ENCODE measurements at regions not wholly inside any gene's neighbourhood (a gene's known extent, or its start where the extent isn't known, plus 50 kb on each side); places are given as distances from the start of the nearest gene placed in this dataset.

GRCh38 chr4:29653221-29653620 is 1066.9 kb upstream of the PCDH7 start:
- TF ChIP-seq REST (IDR thresholded peaks at IDR 0.05; ENCODE audit: insufficient read depth in 1 of 2, low read depth in 2 of 2, low read length in 2 of 2) (no peak), POLR2AphosphoS5 (IDR thresholded peaks at IDR 0.05; ENCODE audit: low read depth, low read length) (no peak), TAF1 (IDR thresholded peaks at IDR 0.05; ENCODE audit: borderline replicate concordance, insufficient read depth, low read length) (no peak), FOXP2 (optimal IDR thresholded peaks at IDR 0.05; ENCODE audit: borderline replicate concordance, extremely low read depth, extremely low read length, insufficient read depth) (no peak), SIN3A (IDR thresholded peaks at IDR 0.05; ENCODE audit: borderline replicate concordance, insufficient read depth, low read length) (no peak)

- TF ChIP-seq SIN3A (IDR thresholded peaks at IDR 0.05; ENCODE audit: borderline replicate concordance, insufficient read depth, low read length) = no peak
- no peak for TF ChIP-seq FOXP2 (optimal IDR thresholded peaks at IDR 0.05; ENCODE audit: borderline replicate concordance, extremely low read depth, extremely low read length, insufficient read depth)
- TF ChIP-seq REST (IDR thresholded peaks at IDR 0.05; ENCODE audit: insufficient read depth in 1 of 2, low read depth in 2 of 2, low read length in 2 of 2) = no peak
- no peak for TF ChIP-seq TAF1 (IDR thresholded peaks at IDR 0.05; ENCODE audit: borderline replicate concordance, insufficient read depth, low read length)
- no peak for TF ChIP-seq POLR2AphosphoS5 (IDR thresholded peaks at IDR 0.05; ENCODE audit: low read depth, low read length)
These were observed 1039.5 kb upstream of the PCDH7 start for GRCh38 chr4:29680644-29681043.

- TF ChIP-seq FOXP2 (optimal IDR thresholded peaks at IDR 0.05; ENCODE audit: borderline replicate concordance, extremely low read depth, extremely low read length, insufficient read depth) (no peak), POLR2AphosphoS5 (IDR thresholded peaks at IDR 0.05; ENCODE audit: low read depth, low read length) (no peak), SIN3A (IDR thresholded peaks at IDR 0.05; ENCODE audit: borderline replicate concordance, insufficient read depth, low read length) (no peak), REST (IDR thresholded peaks at IDR 0.05; ENCODE audit: insufficient read depth in 1 of 2, low read depth in 2 of 2, low read length in 2 of 2) (no peak), TAF1 (IDR thresholded peaks at IDR 0.05; ENCODE audit: borderline replicate concordance, insufficient read depth, low read length) (no peak)
These were observed 1016.1 kb upstream of the PCDH7 start for GRCh38 chr4:29704059-29704458.

GRCh38 chr4:29708473-29708872 is 1011.7 kb upstream of the PCDH7 start:
- TF ChIP-seq POLR2AphosphoS5 (IDR thresholded peaks at IDR 0.05; ENCODE audit: low read depth, low read length) = no peak
- no peak for TF ChIP-seq REST (IDR thresholded peaks at IDR 0.05; ENCODE audit: insufficient read depth in 1 of 2, low read depth in 2 of 2, low read length in 2 of 2)
- TF ChIP-seq FOXP2 (optimal IDR thresholded peaks at IDR 0.05; ENCODE audit: borderline replicate concordance, extremely low read depth, extremely low read length, insufficient read depth) = no peak
- no peak for TF ChIP-seq TAF1 (IDR thresholded peaks at IDR 0.05; ENCODE audit: borderline replicate concordance, insufficient read depth, low read length)
- TF ChIP-seq SIN3A (IDR thresholded peaks at IDR 0.05; ENCODE audit: borderline replicate concordance, insufficient read depth, low read length) = no peak

- TF ChIP-seq TAF1 (IDR thresholded peaks at IDR 0.05; ENCODE audit: borderline replicate concordance, insufficient read depth, low read length) = no peak
- TF ChIP-seq POLR2AphosphoS5 (IDR thresholded peaks at IDR 0.05; ENCODE audit: low read depth, low read length) = no peak
- no peak for TF ChIP-seq FOXP2 (optimal IDR thresholded peaks at IDR 0.05; ENCODE audit: borderline replicate concordance, extremely low read depth, extremely low read length, insufficient read depth)
- TF ChIP-seq REST (IDR thresholded peaks at IDR 0.05; ENCODE audit: insufficient read depth in 1 of 2, low read depth in 2 of 2, low read length in 2 of 2) = no peak
- no peak for TF ChIP-seq SIN3A (IDR thresholded peaks at IDR 0.05; ENCODE audit: borderline replicate concordance, insufficient read depth, low read length)
These were observed 1009.6 kb upstream of the PCDH7 start for GRCh38 chr4:29710519-29710918.

Data from PFSK-1 (cell line).